Mucosa of gallbladder (tissue), 1 donor: ENCODE measurements at regions not wholly inside any gene's neighbourhood (a gene's known extent, or its start where the extent isn't known, plus 50 kb on each side); places are given as distances from the start of the nearest gene placed in this dataset.
A peak's percentile ranks its signal among the peaks of the same experiment; 100 is the strongest.

Experiments used
- DNase-seq: peaks from one replicate; pipeline ENCODE4 v3.0.0-alpha.2; 2020; ENCODE audit warnings: low spot score
- donor health status: DM: no; HTN: no; CAD: no.

- no peak for DNase-seq
Observed at GRCh38 chr2:12083081-12083581, 336.7 kb downstream of the LPIN1 start.

DNA sequence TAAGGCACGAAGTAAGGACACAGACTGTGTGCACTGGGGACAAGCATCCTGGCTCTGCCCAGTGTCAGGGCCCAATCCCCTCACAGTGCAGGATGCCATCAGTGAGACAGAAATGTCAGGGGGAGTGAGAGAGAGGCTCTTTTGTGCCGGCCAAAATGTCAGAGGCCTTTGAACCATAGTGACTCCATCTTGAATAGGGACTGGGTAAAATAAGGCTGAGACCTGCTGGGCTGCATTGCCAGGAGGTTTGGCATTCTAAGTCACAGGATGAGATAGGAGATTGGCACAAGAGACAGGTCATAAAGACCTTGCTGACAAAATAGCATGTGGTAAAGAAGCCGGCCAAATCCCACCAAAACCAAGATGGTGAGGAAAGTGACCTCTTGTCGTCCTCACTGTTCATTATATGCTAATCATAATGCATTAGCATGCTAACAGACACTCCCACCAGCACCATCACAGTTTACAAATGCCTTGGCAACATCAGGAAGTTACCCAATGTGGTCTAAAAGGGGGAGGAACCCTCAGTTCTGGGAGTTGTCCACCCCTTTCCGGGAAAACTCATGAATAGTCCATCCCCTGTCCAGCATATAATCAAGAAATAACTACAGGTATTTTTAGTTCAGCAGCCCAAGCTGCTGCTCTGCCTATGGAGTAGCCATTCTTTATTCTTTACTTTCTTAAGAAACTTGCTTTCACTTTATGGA is 337.4 kb downstream of the LPIN1 start:
- no peak for DNase-seq

DNA sequence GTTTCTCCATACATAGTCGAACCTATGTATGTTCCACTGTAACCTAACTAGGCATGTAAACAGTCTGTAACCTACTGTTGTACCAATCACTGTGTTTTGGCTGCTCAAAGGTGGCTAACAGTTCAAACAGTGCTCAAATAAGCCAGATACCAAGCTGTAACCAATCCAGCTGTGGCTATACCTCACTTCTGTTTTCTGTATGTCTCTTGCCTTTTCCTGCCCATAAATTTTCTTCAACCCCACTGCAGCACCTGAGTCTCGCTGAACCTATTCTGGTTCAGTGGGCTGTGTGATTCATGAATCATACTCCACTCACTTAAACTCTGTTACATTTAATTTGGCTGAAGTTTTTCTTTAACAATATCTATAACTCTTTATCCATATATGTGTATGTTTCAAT is 340.7 kb downstream of the LPIN1 start:
- no peak for DNase-seq

GRCh38 chr2:12087671-12088380 is 341.4 kb downstream of the LPIN1 start:
- no peak for DNase-seq

GRCh38 chr2:12089001-12089400 is 342.6 kb downstream of the LPIN1 start:
- no peak for DNase-seq

- DNase-seq, result no peak
Observed at GRCh38 chr2:12089496-12089895, 343.1 kb downstream of the LPIN1 start.

DNA sequence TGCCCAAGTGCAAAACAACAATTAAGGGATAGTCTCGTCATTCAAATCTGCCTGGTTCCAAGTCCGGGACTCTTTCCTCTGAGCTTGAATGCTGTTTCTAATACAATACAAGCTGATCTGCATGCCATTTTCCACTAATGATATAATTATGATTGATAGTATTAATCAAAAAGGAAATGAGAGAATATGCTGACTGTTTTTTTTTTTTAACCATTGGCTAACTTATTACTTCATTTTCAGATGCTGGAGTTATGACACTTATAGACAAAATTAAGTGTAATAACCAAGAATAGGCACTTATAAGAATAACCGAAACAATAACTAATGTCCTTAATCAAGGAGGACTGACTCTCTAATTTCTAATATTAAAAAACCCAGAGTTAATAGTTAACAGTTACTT is 343.6 kb downstream of the LPIN1 start:
- no peak for DNase-seq

GRCh38 chr2:12090590-12090989 is 344.2 kb downstream of the LPIN1 start:
- DNase-seq, result no peak

- no peak for DNase-seq
Observed at GRCh38 chr2:12091201-12091806, 344.9 kb downstream of the LPIN1 start.

DNA sequence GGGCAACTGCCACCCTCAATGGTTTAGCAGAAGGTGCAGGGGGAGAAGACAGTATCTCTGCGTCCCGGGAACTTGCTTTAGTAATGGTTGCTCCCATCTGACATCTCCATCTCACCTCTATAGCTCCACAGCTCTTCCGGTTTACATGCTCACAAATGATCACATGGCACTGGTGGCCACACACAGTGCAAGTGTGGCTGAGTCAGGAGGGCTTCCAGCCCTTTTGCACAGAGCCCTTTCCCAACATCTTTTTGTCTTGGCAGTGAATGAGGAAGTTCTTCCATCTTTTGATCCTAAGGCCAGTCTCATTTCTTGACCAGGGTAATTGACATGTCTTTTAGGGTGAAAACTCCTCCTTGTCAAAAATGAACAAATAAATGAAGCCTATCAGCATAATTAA is 347.7 kb downstream of the LPIN1 start:
- DNase-seq, result no peak

- no peak for DNase-seq
Observed at GRCh38 chr2:12096051-12096787, 349.8 kb downstream of the LPIN1 start.

DNA sequence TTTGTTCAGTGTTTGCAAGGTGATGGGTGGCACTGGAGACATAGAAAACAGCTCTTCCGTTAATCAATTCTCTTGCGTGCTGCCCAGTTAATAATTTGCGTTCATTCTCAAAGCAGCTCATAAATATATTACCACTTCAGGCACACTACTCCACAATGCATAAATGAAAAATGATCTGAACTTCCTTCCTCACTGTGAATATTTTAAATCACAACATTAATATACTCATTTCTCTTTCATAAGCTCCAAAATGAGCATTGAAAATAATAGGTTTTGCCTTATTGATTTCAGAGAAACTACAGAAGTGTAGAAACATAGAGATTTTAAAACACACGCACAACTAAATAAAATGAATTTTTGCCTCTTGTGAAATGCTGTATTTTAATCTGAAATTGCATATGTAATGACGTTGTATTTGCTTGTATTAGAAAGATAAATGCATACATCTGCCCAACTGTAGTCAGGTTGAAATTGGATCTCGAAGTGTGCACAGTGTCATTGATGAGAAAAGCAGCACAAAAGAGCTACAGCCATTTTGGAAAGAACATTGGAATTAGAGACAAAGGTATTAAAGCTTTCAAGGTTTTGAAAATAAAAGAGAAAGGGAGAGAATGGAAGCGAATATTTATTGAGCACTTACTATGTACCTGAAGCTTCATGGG is 350.5 kb downstream of the LPIN1 start:
- no peak for DNase-seq

DNA sequence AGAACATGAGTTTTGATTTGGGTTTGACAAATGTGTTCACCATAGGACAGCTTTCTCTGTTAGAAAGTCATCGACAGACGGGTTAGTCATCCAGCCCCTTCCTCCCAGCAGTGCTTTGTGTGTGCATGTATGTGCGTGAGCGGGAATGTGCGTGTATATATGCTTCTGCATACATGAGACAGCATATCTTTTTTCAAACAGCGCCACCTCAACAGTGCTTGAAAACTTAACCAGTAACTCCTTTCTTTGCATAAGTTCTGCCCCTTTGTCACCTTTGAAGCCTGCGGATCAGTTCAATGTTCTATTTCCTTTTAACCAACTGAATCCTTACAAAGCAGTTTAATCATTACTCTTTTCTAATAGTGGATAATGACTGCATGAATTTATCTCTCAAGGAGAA is 351.4 kb downstream of the LPIN1 start:
- DNase-seq, result peak; percentile 15

- no peak for DNase-seq
Observed at GRCh38 chr2:12099374-12099773, 352.9 kb downstream of the LPIN1 start.

GRCh38 chr2:12102679-12103078 is 356.2 kb downstream of the LPIN1 start:
- no peak for DNase-seq

GRCh38 chr2:12105180-12105579 is 358.7 kb downstream of the LPIN1 start:
- DNase-seq, result no peak

DNA sequence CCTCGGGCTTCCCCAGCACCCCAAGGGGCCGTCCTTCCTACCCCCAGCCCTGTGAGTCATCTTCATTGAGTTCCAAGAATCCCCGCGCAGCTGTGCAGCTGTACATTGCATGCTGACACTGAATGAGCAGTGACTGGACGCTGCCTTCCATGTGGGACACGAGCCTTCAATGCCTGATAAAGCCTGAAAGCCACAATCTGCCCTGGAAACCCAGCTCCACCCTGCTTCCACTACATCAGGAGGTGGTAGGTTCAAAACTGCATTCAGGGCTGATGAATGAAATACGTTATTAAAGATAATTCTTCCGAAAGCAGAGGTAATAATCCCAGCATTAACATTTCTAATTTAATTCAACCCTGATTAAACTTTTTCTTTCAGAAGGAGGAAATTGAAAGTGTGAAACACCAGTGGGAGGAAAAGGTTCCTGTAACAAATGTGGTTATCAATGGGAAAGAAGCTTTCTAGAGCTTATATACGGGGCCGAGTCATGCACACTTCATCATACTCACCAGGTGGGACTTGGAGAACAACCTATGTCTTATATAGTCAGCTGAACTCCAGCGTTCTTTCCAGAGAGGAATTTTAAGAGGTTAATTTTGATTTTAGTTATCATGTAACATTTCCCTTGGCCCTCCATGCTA is 360.1 kb downstream of the LPIN1 start:
- no peak for DNase-seq

DNA sequence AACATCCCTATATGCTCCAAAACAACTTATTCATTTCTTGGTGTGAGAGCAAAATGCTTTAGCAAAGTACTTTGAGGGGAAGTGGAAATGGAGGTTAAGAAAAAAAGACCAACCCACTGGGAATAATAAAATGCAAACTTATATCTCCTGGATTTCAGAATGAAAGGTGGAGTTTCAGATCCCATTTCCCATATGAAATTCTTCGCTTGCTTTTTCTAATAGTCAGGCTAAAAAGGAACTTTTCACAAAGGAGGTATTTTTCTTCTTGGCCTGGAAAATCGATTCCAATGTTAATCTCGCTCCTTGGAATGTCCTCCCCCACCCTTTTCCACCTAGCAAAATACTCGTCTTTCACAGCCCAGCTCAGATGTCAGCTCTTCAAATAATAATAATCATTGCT is 360.9 kb downstream of the LPIN1 start:
- DNase-seq, result no peak

DNA sequence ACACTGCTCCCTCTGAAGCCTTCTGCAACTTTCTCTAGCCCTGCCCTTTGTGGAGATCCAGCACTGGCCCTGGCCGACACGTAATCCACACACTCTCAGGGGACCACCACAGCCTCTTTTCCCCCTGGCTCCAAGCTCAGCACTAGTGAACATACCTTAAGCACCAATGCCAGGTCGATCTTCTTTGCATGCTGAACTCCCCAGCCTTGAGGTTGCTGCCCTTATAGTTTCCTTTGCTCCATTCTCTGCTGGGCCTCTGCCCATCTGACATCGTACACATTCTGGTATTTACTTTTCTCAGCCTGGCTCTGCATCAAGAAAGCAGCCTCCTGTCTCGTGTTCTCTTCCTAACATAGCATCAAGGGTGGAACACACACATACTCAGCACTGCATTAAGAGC is 361.5 kb downstream of the LPIN1 start:
- DNase-seq, result peak; percentile 37

GRCh38 chr2:12109363-12110017 is 363.1 kb downstream of the LPIN1 start:
- no peak for DNase-seq

DNA sequence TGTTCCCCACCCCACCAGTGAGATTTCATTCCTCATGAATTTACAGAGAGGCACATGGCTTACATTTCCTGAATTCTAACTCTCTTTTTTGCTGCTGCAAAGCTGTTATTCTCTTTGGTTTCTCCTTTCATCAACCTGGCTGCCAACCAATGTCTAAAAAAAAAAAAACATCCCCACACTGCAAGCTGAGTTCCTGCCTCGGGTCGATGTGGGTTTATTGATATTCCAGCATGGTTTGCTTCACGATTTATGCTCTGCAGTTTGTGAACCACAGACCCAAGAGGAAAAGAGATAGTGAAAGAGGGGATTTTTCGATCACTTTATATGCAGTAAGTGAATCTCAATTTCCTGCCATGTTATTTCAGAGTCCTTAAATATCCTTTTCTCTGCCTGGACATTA is 363.6 kb downstream of the LPIN1 start:
- no peak for DNase-seq
